H1 (cell line): ENCODE measurements at regions not wholly inside any gene's neighbourhood (a gene's known extent, or its start where the extent isn't known, plus 50 kb on each side); places are given as distances from the start of the nearest gene placed in this dataset.

ENCODE experiments used
- CHD7 ChIP-seq: fragments of 300-600 bp; sonication (generic); IDR thresholded peaks from 2 replicates; pipeline ENCODE4 v1.7.1; 2012; ENCODE audit warnings: low read length, moderate library complexity, mild to moderate bottlenecking, inconsistent platforms; ENCODE audit not compliant: insufficient replicate concordance
- USF2 ChIP-seq: IDR thresholded peaks from 2 replicates; pipeline ENCODE4 v1.6.1; 2011; ENCODE audit warnings: low read length, improper control_type of control experiment

- TF ChIP-seq CHD7 (no peak), USF2 (no peak)
Measured at GRCh38 chr4:134636338-134637051, 434.9 kb upstream of the PABPC4L start (continued).
